M059J (cell line): ENCODE measurements at regions not wholly inside any gene's neighbourhood (a gene's known extent, or its start where the extent isn't known, plus 50 kb on each side); places are given as distances from the start of the nearest gene placed in this dataset.
"Not testable (repeated sequence)": the region's sequence is repeated elsewhere in the genome, so short reads cannot be mapped to it uniquely, and the experiment has no call there.

ENCODE experiments used
- DNase-seq: peaks from one replicate; pipeline ENCODE4 v3.0.0-alpha.2; 2012; ENCODE audit warnings: low read depth

- no peak for DNase-seq
Observed at GRCh38 chr2:14424478-14425390, 207.8 kb upstream of the LRATD1 start.

GRCh38 chr2:14425869-14426268 is 206.6 kb upstream of the LRATD1 start:
- no peak for DNase-seq

DNA sequence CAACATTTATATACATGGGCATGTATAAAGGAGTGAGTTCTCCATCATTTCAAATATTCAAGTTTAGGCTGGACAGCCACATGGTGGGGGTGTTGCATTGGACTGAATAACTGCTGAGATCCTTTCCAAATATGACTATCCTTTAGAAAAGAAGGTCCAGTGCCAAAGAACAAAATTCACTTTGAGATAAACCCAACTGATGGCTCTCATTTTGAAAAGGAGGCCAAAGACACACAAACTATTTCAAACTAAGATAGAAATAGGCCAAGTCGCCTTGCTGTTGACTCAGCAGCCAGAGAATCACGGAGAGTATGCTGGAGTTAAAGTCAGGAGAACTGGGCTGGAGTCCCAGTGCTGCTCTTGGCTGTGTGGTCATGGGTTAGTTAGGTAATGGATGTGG is 204.5 kb upstream of the LRATD1 start:
- peak; percentile 2 for DNase-seq

DNA sequence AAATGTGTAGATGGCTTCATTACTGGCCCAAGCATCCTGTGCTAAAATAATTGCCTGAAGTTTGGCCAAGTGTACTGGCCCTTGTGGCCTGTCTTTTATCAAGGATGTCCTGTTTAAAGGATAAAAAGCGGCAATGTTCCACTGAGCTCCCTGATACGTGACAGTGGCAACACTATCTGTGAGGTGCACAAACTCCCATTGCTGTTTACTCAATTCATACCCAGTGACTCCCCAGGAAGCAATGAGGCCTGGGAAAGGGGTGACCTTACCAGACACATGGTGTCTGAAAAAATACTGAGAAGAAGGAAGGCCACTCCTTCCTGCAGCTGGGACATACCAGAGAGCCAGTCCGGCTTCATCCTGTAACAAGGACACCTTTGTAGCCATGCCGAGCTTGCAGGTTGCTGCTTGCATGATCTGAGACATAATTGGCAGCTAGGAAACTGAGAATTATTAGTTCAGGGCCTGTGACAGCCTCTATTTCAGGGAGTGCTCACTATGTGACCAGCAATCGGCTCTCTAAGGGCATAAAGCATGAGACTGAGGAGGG is 198.5 kb upstream of the LRATD1 start:
- no peak for DNase-seq

DNA sequence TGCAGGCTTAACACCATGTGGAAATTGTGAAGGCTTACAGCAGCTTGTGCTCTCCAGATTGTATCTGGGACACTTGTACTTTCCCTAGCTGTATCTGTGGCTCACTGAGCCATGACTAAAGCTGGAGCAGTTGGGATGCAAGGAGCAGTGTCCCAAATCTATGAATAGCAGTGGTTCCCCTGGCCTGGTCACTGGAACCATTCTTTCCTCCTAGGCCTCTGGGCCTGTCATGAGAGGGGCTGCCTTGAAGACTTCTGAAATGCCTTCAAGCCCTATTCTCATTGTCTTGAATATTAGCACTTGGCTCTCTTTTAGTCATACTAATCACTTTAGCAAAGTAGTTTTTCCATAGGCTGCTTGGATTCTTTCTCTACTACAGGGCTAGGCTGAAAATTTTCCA is 186.8 kb upstream of the LRATD1 start:
- DNase-seq = no peak

DNA sequence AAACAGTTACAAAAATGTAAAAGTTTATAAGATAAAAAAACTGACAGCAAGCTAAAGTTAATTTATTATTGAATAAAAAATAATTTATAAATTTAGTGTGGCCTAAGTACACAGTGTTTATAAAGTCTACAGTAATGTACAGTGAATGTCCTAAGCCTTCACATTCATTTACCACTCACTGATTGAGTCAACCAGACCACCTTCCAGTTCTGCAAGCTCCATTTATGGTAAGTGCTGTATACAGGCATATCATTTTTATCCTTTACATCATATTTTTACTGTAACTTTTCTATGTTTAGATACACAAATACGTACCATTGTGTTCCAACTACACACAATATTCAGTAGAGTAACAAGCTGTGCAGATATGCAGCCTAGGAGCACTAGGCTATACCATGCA is 184.2 kb upstream of the LRATD1 start:
- no peak for DNase-seq

GRCh38 chr2:14451312-14451711 is 181.2 kb upstream of the LRATD1 start:
- no peak for DNase-seq

- no peak for DNase-seq
Observed at GRCh38 chr2:14454202-14454601, 178.3 kb upstream of the LRATD1 start.

DNA sequence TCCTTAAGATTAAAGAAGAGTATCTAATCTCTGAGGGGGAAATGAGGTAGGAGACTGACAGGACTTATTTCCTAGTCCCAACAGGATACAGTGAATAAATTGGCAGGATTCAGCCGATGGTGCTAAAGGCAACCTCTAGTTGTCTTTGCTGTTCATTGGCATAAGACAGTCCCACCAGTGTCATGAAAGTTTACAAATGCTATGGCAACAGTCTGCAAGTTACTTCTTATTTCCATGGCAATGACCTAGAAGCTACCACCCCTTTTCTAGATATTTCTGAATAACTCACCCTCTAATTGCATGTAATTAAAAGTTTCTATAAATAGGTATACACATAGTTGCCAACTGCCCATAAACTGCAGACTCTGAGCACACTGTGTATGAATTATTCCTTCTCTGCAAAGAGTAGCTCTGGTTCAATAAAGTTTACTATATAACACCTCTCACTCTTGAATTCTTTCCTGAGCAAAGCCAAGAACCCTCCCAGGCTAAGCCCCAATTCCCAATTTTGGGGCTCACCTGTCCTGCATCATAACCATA is 172.7 kb upstream of the LRATD1 start:
- no peak for DNase-seq

DNA sequence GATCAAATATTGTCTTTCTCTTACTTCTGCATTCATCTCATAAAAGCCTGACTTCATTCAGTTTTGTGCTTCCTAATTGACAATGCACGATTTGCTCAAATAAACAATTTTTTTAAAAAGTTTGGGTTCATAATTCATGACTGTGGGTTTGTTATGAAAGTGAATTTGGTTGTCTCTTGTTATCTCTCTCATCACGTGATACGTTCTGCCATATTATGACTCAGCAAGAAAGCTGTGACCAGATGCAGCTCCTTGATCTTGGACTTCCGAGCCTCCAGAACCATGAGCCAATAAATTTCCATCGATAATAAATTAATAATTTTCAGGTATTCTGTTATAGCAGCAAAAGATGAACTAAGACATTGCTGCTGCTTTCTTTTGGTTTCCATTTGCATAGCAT is 156.5 kb upstream of the LRATD1 start:
- DNase-seq = no peak

DNA sequence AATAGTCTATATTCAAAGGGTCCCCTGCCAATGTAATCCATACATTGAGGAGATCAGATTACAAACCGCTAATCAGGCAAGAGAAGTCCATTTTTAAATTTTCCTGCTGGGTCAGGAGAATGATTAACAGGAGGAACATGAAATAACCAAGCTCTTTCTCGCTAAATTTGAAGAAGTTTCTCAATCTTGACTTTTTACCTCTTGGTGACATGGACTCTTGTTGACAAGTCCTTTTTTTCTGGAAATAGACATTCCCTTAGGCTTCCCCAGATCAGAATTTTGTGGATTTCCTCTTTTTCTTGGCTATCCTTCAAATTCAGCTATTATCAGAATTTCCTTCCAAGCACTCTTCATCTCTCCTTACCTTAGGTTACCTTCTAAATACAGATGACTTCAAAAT is 153.0 kb upstream of the LRATD1 start:
- no peak for DNase-seq

GRCh38 chr2:14480120-14480519 is 152.4 kb upstream of the LRATD1 start:
- DNase-seq = no peak

DNA sequence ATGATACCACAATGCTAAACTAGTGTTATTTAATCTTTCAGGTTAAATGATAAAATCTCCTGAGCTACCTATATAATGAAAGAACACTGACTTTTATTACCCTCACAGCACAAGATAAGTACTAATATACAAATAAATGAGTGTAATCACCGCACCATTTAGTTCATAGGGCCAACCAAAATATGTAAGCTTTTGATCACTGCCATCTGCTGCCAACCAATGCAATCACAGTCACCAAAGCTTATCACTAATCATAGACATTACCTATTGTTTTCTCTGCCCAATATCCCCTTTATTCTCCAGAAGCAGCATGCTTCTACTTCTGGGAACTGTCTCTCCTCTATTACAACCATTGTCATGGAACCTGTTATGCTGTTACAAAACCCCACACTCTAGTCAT is 151.6 kb upstream of the LRATD1 start:
- DNase-seq = no peak

GRCh38 chr2:14492920-14493503 is 139.5 kb upstream of the LRATD1 start:
- peak; percentile 56 for DNase-seq

GRCh38 chr2:14494759-14495158 is 137.8 kb upstream of the LRATD1 start:
- DNase-seq = no peak

DNA sequence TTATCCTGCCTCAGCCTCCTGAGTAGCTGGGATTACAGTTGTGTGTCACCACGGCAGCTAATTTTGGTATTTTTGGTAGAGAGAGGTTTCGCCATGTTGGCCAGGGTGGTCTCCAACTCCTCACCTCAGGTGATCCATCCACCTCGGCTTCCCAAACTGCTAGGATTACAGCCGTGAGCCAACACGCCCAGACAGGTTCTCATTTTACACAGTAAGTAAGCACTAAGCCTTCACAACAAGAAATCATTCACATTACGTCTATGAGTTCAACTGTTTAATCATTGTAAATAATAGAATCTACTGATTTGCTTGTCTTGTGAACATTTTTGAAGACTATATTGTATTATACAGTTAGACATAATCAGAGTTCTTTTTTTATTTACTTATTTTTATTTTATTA is 131.5 kb upstream of the LRATD1 start:
- no peak for DNase-seq

DNA sequence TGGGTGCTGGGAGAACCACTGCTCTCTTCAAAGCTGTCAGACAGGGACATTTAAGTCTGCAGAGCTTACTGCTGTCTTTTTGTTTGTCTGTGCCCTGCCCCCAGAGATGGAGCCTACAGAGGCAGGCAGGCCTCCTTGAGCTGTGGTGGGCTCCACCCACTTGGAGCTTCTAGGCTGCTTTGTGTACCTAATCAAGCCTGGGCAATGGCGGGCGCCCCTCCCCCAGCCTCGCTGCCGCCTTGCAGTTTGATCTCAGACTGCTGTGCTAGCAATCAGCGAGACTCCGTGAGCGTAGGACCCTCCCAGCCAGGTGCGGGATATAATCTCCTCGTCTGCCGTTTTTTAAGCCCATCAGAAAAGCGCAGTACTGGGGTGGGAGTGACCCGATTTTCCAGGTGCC is 125.6 kb upstream of the LRATD1 start:
- DNase-seq = not testable (repeated sequence)

DNA sequence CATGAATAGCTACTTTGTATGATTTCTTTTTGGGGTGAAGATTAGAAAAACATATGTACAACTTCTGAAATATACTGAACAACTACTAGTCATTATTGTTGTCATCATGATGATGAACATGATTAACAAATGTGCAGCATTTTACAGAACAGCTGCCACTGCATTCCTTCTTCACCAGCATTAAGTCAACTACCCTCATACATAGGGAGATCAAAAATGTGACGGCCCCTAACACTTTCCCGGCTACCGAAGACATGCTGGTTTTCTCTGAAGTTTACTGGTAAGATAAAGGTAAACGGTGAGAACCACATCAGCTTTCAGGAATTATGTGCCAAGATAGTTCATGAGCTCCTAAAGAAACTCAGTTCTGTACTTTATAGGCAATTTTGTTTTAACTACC is 121.0 kb upstream of the LRATD1 start:
- no peak for DNase-seq

DNA sequence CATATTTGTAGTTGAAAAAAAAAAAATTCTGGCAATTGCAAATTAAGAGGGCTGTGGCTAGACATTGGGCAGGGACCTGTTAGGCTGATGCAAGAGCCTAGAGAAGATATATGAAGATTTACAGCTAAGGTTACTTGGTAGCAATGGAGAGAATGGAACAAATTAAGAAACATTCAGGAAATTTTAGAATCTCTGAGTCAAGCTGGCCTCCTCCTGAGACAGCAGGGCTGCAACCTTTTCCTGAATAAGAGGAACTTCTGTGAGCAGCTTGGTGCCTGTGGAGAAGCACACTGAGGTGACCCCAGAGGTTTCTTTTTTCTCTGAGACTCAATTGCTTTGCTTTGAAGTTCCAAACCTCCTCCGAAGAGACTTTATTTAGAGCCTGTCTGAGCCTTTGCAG is 118.6 kb upstream of the LRATD1 start:
- DNase-seq = no peak

- peak; percentile 61 for DNase-seq
Observed at GRCh38 chr2:14516844-14517243, 115.7 kb upstream of the LRATD1 start.

GRCh38 chr2:14517731-14518130 is 114.8 kb upstream of the LRATD1 start:
- no peak for DNase-seq

DNA sequence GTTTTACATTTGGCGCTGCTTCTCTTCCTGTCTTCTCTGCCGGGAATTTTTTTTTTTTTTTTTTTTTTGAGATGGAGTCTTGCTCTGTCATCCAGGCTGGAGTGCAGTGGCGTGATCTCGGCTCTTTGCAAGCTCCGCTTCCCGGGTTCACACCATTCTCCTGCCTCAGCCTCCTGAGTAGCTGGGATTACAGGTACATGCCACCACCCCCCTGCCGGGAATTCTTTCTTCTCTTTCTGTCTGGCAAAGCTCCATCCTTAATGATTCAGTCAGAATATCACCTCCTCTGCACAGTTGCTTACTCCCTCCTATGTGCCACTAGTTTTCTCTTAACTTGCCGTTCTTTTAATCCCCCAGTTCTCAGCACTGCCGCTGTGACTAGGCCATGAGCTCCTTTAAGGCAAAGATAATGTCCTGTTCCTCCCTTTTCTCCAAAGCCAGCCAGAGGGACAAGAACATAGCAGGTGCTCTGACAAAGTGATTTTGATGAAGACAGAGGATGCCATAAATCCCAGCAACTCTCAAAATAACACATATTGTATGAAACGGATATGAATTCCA is 112.1 kb upstream of the LRATD1 start:
- DNase-seq = no peak
